Cardiac muscle cell (in vitro differentiated cells and primary cell): ENCODE measurements at regions not wholly inside any gene's neighbourhood (a gene's known extent, or its start where the extent isn't known, plus 50 kb on each side); places are given as distances from the start of the nearest gene placed in this dataset.

Experiments
- DNase-seq, 2 donors: peaks; one replicate each; pipeline versions ENCODE4 v3.0.0 to v3.0.0-alpha.2; 2010 to 2017; ENCODE audit warnings: low read depth in 1 of 2, low spot score in 1 of 2
- H3K27ac ChIP-seq: fragments of 200-600 bp; sonication (generic); 2 replicates; pipeline ENCODE4 v1.5.1; 2016
- H3K27me3 ChIP-seq: fragments of 200-600 bp; sonication (generic); 2 replicates; pipeline ENCODE4 v1.6.0; 2016; ENCODE audit warnings: control low read depth
- H3K36me3 ChIP-seq: fragments of 200-600 bp; sonication (generic); 2 replicates; pipeline ENCODE4 v1.5.1; 2016; ENCODE audit warnings: control low read depth
- H3K4me1 ChIP-seq: fragments of 200-600 bp; sonication (generic); 2 replicates; pipeline ENCODE4 v1.8.1; 2017; ENCODE audit warnings: low read depth, mild to moderate bottlenecking, mixed run types
- H3K4me3 ChIP-seq: fragments of 200-600 bp; sonication (generic); 2 replicates; pipeline ENCODE4 v1.5.1; 2016; ENCODE audit warnings: mild to moderate bottlenecking
- H3K9me3 ChIP-seq: fragments of 200-600 bp; sonication (generic); 2 replicates; pipeline ENCODE4 v1.5.1; 2017; ENCODE audit warnings: low read depth, mild to moderate bottlenecking, control low read depth
- TF ChIP-seq, protein P1 (sequence below): IDR thresholded peaks from 2 replicates; pipeline ENCODE4 v1.5.1; 2012; ENCODE audit warnings: low read depth, mild to moderate bottlenecking, low read length

DNA sequence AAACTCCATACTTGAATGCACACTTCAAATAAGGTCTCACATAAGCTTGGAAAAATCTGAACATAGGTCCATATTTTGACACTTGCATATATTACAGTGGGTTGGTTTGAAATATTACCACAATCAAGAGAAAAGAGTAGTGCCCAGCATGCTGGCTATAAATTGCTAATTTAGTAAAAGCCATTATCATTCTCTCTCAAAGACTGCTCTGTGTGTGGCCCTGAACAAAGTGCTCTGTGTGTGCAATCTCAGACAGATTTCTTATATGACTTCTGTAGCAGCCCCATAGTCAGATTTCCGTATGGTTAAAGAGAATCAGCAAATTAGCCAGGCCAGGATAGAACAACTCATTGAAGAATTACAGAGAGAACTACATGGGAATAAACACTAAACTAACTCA lies 78.2 kb downstream of the LIG4 start:
- no peak overlapping the region for H3K27ac ChIP-seq
- H3K27me3 ChIP-seq: no peaks in the 10 kb centered on the region
- no peaks in the 10 kb centered on the region for H3K9me3 ChIP-seq
- TF ChIP-seq, protein P1, sequence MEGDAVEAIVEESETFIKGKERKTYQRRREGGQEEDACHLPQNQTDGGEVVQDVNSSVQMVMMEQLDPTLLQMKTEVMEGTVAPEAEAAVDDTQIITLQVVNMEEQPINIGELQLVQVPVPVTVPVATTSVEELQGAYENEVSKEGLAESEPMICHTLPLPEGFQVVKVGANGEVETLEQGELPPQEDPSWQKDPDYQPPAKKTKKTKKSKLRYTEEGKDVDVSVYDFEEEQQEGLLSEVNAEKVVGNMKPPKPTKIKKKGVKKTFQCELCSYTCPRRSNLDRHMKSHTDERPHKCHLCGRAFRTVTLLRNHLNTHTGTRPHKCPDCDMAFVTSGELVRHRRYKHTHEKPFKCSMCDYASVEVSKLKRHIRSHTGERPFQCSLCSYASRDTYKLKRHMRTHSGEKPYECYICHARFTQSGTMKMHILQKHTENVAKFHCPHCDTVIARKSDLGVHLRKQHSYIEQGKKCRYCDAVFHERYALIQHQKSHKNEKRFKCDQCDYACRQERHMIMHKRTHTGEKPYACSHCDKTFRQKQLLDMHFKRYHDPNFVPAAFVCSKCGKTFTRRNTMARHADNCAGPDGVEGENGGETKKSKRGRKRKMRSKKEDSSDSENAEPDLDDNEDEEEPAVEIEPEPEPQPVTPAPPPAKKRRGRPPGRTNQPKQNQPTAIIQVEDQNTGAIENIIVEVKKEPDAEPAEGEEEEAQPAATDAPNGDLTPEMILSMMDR: no peak
- H3K36me3 ChIP-seq: no peaks in the 10 kb centered on the region
- no peak overlapping the region for H3K4me3 ChIP-seq
- H3K4me1 ChIP-seq: no peaks in the 10 kb centered on the region
- DNase-seq: no peak

DNA sequence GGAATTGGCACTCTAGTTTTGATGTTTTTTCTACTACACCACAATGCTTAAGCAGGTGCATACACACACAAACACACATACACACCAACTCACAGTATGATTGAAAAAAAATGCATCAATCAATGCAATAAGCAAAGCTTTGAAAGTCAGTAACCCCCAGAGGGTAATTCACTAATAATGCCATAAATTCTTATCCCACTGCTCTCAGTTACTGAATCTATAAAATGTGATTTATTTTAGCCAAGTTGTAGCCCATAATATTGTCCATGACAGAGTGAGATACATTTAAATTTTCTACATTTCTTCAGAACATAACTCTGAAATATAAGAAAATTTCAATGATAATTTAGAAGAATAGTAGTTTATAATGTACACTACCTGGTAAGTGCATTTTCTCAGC lies 87.9 kb downstream of the LIG4 start:
- Histone ChIP-seq H3K9me3 (no peaks in the 10 kb centered on the region), H3K4me1 (no peaks in the 10 kb centered on the region), H3K27me3 (no peaks in the 10 kb centered on the region), H3K36me3 (no peaks in the 10 kb centered on the region), H3K4me3 (no peak overlapping the region), H3K27ac (no peak overlapping the region)
- TF ChIP-seq, protein P1: no peak
- DNase-seq: no peak

DNA sequence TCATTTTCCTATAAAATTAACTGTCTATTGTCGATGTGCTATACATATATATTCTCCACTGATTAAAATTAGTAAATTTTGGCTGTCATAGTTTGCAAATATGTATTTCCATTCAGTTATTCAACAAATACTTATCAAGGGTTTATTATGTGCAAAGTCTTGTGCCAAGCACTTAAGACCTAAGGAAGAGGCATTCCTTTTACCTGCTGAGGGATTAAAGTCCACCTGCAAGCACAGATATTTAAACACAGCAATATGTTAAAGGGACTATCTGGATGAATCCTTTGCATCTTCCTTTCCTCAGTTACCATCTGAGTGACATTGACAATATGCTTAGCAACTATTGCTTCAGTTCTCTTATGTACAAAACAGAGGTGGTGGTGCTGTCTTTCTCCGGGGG lies 89.3 kb downstream of the LIG4 start:
- no peak overlapping the region for H3K27ac ChIP-seq
- H3K36me3 ChIP-seq: no peaks in the 10 kb centered on the region
- no peak overlapping the region for H3K4me3 ChIP-seq
- TF ChIP-seq, protein P1: no peak
- no peaks in the 10 kb centered on the region for H3K4me1 ChIP-seq
- no peaks in the 10 kb centered on the region for H3K27me3 ChIP-seq
- no peaks in the 10 kb centered on the region for H3K9me3 ChIP-seq
- DNase-seq: no peak

DNA sequence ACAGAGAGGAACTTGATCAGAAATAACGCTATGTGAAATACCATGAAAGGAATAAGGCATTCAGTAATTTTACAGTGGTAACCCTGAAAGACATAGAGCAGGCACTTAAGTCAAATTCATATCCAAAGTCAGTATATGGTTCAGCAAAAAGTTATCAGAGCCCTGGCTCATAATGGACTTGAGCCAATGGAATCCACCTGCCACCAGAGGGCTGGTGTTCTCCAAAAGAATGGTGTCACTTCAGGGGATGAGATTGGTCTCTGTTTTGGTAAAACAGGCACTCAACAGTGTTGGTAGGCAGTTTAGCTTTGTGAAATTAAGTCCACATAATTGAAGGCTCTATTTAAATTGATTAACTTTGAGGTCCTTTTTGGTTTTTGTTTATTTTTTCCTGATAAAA lies 93.9 kb downstream of the LIG4 start:
- no peaks in the 10 kb centered on the region for H3K4me1 ChIP-seq
- no peaks in the 10 kb centered on the region for H3K9me3 ChIP-seq
- TF ChIP-seq, protein P1: no peak
- DNase-seq: no peak
- no peak overlapping the region for H3K27ac ChIP-seq
- H3K4me3 ChIP-seq: no peak overlapping the region
- no peaks in the 10 kb centered on the region for H3K36me3 ChIP-seq
- H3K27me3 ChIP-seq: no peaks in the 10 kb centered on the region

DNA sequence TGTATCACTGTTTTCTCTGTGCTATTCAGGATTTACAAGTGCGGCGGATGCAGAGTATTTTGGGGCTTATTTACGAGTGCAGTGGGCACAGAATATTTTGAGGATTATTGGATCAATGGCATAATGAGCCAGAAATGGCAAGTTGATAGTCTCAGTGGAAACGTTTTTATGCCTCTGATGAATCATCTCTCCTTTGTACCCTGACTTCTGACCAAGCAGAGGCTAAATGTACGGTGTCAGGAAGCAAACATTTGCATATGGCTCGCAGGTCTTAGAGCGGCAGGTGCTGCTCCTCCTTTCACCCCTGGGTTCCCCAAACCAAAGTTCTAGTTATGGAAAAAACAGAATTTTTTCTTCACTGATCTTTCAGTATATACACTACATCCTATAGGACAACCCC lies 94.5 kb downstream of the LIG4 start:
- no peak for DNase-seq
- Histone ChIP-seq H3K27ac (no peak overlapping the region), H3K9me3 (no peaks in the 10 kb centered on the region), H3K36me3 (no peaks in the 10 kb centered on the region), H3K4me1 (no peaks in the 10 kb centered on the region), H3K27me3 (no peaks in the 10 kb centered on the region), H3K4me3 (no peak overlapping the region)
- TF ChIP-seq, protein P1: no peak

DNA sequence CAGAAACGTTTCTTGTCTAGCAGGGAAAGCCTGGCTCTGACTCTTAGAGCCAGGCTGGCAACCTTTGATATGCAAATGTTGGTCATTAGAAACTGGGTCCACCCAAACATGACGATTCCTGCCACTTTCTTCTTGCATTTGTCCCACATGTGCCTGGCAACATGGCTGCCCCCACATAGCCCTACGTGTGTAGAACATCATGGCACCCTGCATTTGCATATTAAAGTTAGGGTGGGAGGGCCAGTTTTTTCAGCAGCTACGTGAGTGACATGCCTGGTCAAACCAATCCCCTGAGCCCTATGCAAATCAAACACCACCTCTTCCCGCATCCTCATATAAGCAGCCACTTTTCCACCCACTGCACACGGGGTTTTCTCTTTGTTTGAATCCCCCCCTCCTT lies 95.0 kb downstream of the LIG4 start:
- H3K27ac ChIP-seq: no peak overlapping the region
- no peak for DNase-seq
- no peaks in the 10 kb centered on the region for H3K9me3 ChIP-seq
- TF ChIP-seq, protein P1: no peak
- H3K27me3 ChIP-seq: no peaks in the 10 kb centered on the region
- no peak overlapping the region for H3K4me3 ChIP-seq
- no peaks in the 10 kb centered on the region for H3K36me3 ChIP-seq
- H3K4me1 ChIP-seq: no peaks in the 10 kb centered on the region
